ENCODE measurements at regions not wholly inside any gene's neighbourhood (a gene's known extent, or its start where the extent isn't known, plus 50 kb on each side); places are given as distances from the start of the nearest gene placed in this dataset.

- no peak for TF ChIP-seq CTCF (conservative IDR thresholded peaks at IDR 0.05)
- no peak for TF ChIP-seq EZH2 (IDR thresholded peaks at IDR 0.05; ENCODE audit: low read depth)
Measured at GRCh38 chr3:116947148-116947547, 237.6 kb downstream of the TUSC7 start.

Data from PC-9 (cell line).